Fibroblast of the aortic adventitia (primary cell): ENCODE measurements at regions not wholly inside any gene's neighbourhood (a gene's known extent, or its start where the extent isn't known, plus 50 kb on each side); places are given as distances from the start of the nearest gene placed in this dataset.

Experiments
- DNase-seq: peaks from one replicate; pipeline ENCODE4 v3.0.0-alpha.2; 2010; ENCODE audit warnings: low read depth
- H3K4me3 ChIP-seq: 2 replicates; pipeline ENCODE4 v1.5.1; 2011; ENCODE audit warnings: low read depth, mild to moderate bottlenecking, control low read depth, low read length, moderate library complexity
- TF ChIP-seq, protein P1 (sequence below): IDR thresholded peaks from 2 replicates; pipeline ENCODE4 v1.5.1; 2011; ENCODE audit warnings: mild to moderate bottlenecking, low read length, control low read depth, inconsistent platforms; ENCODE audit not compliant: insufficient read depth

DNA sequence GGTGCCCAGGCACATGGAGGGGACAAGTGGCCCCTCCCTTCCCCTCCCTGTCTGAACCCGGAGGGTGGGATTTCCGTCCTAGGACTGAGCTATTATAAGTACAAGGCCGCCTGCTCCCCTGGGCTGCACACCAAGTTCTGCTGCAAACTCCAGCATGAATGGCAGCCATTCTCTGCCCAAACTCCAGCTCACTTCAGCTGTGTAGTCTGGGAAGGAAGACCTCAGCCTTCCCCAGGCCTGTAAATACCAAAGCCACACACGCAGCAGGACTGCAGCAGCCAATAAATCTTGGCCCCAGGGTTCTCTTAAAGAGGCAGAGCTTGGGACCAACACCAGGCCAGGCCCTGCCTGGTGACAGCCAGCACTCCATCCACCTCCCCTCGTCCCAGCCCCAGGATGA lies 291.3 kb upstream of the ZMIZ1 start:
- peak; percentile 78 for DNase-seq
- H3K4me3 ChIP-seq = no peak overlapping the region
- TF ChIP-seq, protein P1, sequence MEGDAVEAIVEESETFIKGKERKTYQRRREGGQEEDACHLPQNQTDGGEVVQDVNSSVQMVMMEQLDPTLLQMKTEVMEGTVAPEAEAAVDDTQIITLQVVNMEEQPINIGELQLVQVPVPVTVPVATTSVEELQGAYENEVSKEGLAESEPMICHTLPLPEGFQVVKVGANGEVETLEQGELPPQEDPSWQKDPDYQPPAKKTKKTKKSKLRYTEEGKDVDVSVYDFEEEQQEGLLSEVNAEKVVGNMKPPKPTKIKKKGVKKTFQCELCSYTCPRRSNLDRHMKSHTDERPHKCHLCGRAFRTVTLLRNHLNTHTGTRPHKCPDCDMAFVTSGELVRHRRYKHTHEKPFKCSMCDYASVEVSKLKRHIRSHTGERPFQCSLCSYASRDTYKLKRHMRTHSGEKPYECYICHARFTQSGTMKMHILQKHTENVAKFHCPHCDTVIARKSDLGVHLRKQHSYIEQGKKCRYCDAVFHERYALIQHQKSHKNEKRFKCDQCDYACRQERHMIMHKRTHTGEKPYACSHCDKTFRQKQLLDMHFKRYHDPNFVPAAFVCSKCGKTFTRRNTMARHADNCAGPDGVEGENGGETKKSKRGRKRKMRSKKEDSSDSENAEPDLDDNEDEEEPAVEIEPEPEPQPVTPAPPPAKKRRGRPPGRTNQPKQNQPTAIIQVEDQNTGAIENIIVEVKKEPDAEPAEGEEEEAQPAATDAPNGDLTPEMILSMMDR = no peak

GRCh38 chr10:78777867-78778266 lies 290.9 kb upstream of the ZMIZ1 start:
- DNase-seq = peak; percentile 74
- TF ChIP-seq, protein P1 = no peak
- no peak overlapping the region for H3K4me3 ChIP-seq

DNA sequence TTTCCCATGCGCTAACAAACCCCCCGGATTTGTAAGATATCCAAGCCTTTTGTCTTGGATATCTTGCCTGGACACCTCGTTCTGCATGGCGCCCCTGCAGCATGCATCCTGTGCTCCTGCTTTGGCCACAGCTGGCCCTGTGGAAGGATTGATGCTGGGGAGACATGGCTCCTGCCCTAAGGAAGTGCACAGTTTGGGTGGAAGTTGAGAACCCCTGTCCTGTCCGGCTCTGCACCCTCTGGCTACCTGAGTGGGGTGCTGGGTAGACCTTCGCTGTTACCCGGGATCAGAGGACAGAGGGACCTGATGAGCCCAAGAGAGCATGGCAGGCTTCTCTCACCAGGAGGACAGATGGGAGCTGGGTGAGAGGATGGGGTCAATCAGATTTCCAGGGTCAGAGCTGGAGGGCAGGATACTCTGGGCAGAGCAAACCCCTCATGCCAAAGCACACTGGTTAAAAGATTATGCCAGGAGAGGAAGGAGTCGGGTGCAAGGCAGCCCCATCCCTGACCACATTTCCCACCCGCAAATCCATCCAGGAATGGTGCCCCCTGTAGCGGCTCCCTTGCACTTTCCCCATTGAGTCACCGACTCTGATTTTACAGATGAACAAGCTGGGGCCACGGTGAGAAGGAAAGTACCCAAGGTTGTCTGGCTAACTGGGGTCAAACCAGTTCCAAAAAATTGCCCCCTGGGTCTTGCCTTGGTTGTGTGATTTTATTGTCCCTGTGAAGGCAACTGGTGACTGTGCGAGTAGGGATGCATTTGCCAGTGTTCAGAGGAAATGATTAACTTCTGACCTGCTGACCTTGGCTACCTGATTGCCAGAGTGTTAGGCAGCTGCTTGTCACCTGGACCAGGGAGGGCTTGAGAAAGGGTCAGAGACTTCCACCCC lies 290.1 kb upstream of the ZMIZ1 start:
- TF ChIP-seq, protein P1 = no peak
- DNase-seq = no peak
- no peak overlapping the region for H3K4me3 ChIP-seq

DNA sequence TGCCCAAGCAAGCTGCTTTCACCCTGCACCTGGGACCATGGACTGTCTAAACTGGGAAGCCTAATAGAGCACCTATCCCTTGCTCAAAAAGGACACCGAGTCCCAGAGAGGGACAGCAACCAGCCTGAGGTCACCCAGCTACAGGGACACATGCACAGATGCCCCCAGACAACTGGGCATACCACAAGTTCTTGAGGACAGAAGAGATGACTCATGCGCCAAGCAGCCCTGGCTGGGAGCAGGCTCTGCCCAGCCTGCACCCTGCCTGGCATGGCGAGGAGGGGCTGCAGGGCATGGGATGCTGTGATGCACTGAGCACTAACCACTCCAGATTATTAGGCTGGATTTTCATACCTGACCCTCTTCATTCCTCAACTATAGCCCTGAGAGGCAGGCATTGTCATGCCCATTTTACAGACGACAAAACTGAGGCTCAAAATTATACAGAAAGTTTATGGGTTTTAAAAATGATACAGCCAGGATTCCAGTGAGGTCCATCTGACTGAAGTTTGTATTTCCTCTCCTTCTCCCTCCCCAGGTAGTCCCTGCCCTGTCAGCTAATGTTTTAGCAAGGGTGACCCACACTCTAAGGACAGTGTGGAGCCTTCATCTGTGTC lies 289.3 kb upstream of the ZMIZ1 start:
- TF ChIP-seq, protein P1 = no peak
- no peak for DNase-seq
- H3K4me3 ChIP-seq = no peak overlapping the region

- no peak for DNase-seq
- TF ChIP-seq, protein P1 = no peak
- H3K4me3 ChIP-seq = no peak overlapping the region
Measured at GRCh38 chr10:78780551-78780961, 288.2 kb upstream of the ZMIZ1 start.

DNA sequence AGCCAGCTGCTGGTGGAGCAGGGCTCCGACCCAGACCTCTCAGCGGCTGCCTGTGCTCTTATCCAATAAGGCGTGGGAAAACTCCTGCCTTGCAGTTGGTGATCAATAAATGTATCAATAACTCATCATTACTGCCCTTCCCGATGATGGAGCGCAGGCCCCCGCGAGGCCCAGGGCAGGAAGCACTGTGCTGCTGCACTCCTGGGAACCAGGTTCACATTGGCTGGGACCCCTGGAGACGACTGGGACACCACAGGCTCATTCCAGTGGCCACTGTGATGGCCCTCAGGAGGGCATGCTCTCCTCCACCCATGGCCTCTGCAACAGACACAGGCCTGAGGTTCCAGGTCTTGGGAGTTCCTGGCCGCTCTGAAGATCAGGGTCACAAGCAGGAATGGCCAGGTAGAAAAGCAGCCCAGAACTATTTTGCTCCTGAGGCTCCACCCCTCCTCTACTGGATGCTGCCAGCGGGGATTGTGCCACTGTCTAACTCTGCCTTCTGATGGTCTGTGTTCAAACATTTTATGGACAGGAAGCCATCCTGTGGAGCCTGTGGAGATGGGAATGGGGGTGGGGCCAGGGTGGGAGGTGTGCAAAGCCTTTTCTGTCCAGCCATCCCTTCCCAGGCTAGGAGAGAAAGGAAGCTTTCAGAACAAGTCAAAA lies 287.4 kb upstream of the ZMIZ1 start:
- DNase-seq = no peak
- TF ChIP-seq, protein P1 = no peak
- H3K4me3 ChIP-seq = no peak overlapping the region
